Loucy (cell line): ENCODE measurements at regions not wholly inside any gene's neighbourhood (a gene's known extent, or its start where the extent isn't known, plus 50 kb on each side); places are given as distances from the start of the nearest gene placed in this dataset.

Experiments used
- H2AFZ ChIP-seq: fragments of 200-600 bp; sonication (generic); 2 replicates; pipeline ENCODE4 v1.6.0; 2016; ENCODE audit warnings: antibody characterized with exemption, mild to moderate bottlenecking, low read length, moderate library complexity
- H3F3A ChIP-seq: fragments of 200-600 bp; 2 replicates; pipeline ENCODE4 v1.6.0; 2016; ENCODE audit warnings: antibody characterized with exemption, low read depth, mild to moderate bottlenecking
- H3K27me3 ChIP-seq: fragments of 200-600 bp; sonication (generic); 2 replicates; pipeline ENCODE4 v1.6.1; 2014; ENCODE audit warnings: low read length, mild to moderate bottlenecking; ENCODE audit not compliant: insufficient read depth, poor library complexity, severe bottlenecking
- H3K36me3 ChIP-seq: fragments of 200-600 bp; sonication (generic); 2 replicates; pipeline ENCODE4 v1.6.1; 2016; ENCODE audit warnings: low read length; ENCODE audit not compliant: insufficient read depth
- H3K4me1 ChIP-seq: fragments of 200-600 bp; sonication (generic); 2 replicates; pipeline ENCODE4 v1.5.1; 2014; ENCODE audit warnings: low read length, mild to moderate bottlenecking; ENCODE audit not compliant: insufficient read depth, poor library complexity, severe bottlenecking
- H3K4me2 ChIP-seq: fragments of 200-600 bp; sonication (generic); 2 replicates; pipeline ENCODE4 v1.6.0; 2014; ENCODE audit warnings: antibody characterized with exemption, low read length, low read depth, mild to moderate bottlenecking; ENCODE audit not compliant: poor library complexity, severe bottlenecking
- H3K4me3 ChIP-seq: fragments of 200-600 bp; sonication (generic); 2 replicates; pipeline ENCODE4 v1.5.1; 2014; ENCODE audit warnings: low read length, mild to moderate bottlenecking, mixed read lengths; ENCODE audit not compliant: poor library complexity, severe bottlenecking
- H3K79me2 ChIP-seq: fragments of 200-600 bp; sonication (generic); 2 replicates; pipeline ENCODE4 v1.6.1; 2014; ENCODE audit warnings: low read length; ENCODE audit not compliant: insufficient read depth
- H3K9ac ChIP-seq: fragments of 200-600 bp; sonication (generic); 2 replicates; pipeline ENCODE4 v1.6.0; 2014; ENCODE audit warnings: mild to moderate bottlenecking, low read depth, low read length, moderate library complexity; ENCODE audit not compliant: poor library complexity, severe bottlenecking
- H3K9me2 ChIP-seq: fragments of 200-600 bp; sonication (generic); replicated peaks from 2 replicates; pipeline ENCODE4 v1.6.1; 2016; ENCODE audit warnings: low read depth, low read length, mixed read lengths
- H3K9me3 ChIP-seq: fragments of 200-600 bp; sonication (generic); 2 replicates; pipeline ENCODE4 v1.6.1; 2014; ENCODE audit warnings: mild to moderate bottlenecking, antibody characterized with exemption, low read length, low read depth; ENCODE audit not compliant: insufficient read depth
- H4K20me1 ChIP-seq: fragments of 200-600 bp; sonication (generic); 2 replicates; pipeline ENCODE4 v1.6.0; 2014; ENCODE audit warnings: antibody characterized with exemption, low read length, mild to moderate bottlenecking; ENCODE audit not compliant: insufficient read depth, poor library complexity, severe bottlenecking
- CTCF ChIP-seq: fragments of 200-600 bp; sonication (generic); conservative IDR thresholded peaks from 2 replicates; pipeline ENCODE4 v1.5.1; 2014; ENCODE audit warnings: mild to moderate bottlenecking, antibody characterized with exemption, low read length
- EZH2phosphoT487 ChIP-seq: fragments of 200-600 bp; IDR thresholded peaks from 2 replicates; pipeline ENCODE4 v1.6.1; 2018; ENCODE audit warnings: antibody characterized with exemption, mild to moderate bottlenecking, moderate library complexity, borderline replicate concordance

GRCh38 chr2:63665846-63666475 is 77.2 kb downstream of the MDH1 start:
- no peak overlapping the region for H3K4me2 ChIP-seq
- H3K4me3 ChIP-seq: no peak overlapping the region
- TF ChIP-seq EZH2phosphoT487: no peak
- no peak for TF ChIP-seq CTCF

GRCh38 chr2:63667132-63667700 is 78.5 kb downstream of the MDH1 start:
- H4K20me1 ChIP-seq: no peaks in the 10 kb centered on the region
- H3F3A ChIP-seq: no peaks in the 10 kb centered on the region
- H3K79me2 ChIP-seq: no peaks in the 10 kb centered on the region
- no peaks in the 10 kb centered on the region for H3K9me2 ChIP-seq
- no peak overlapping the region for H3K4me2 ChIP-seq
- H3K4me3 ChIP-seq: no peak overlapping the region
- H3K9me3 ChIP-seq: no peaks in the 10 kb centered on the region
- no peaks in the 10 kb centered on the region for H3K4me1 ChIP-seq
- H2AFZ ChIP-seq: no peak overlapping the region
- H3K36me3 ChIP-seq: no peaks in the 10 kb centered on the region
- no peaks in the 10 kb centered on the region for H3K27me3 ChIP-seq
- H3K9ac ChIP-seq: no peak overlapping the region
- TF ChIP-seq CTCF: no peak
- no peak for TF ChIP-seq EZH2phosphoT487

More at GRCh38 chr2:63665846-63666475, 77.2 kb downstream of the MDH1 start:
- H3F3A ChIP-seq: no peaks in the 10 kb centered on the region
- H3K79me2 ChIP-seq: no peaks in the 10 kb centered on the region
- H3K27me3 ChIP-seq: no peaks in the 10 kb centered on the region
- no peak overlapping the region for H2AFZ ChIP-seq
- peaks cover 4% of the 10 kb centered on the region for H3K4me1 ChIP-seq
- H3K9ac ChIP-seq: no peak overlapping the region
- no peaks in the 10 kb centered on the region for H3K36me3 ChIP-seq
- no peaks in the 10 kb centered on the region for H3K9me2 ChIP-seq
- no peaks in the 10 kb centered on the region for H4K20me1 ChIP-seq
- no peaks in the 10 kb centered on the region for H3K9me3 ChIP-seq

GRCh38 chr2:63668000-63668399 is 79.2 kb downstream of the MDH1 start:
- Histone ChIP-seq H3K4me3 (no peak overlapping the region), H3K27me3 (no peaks in the 10 kb centered on the region), H3K36me3 (no peaks in the 10 kb centered on the region), H3F3A (no peaks in the 10 kb centered on the region), H2AFZ (no peak overlapping the region), H3K9me3 (no peaks in the 10 kb centered on the region), H3K4me1 (no peaks in the 10 kb centered on the region), H4K20me1 (no peaks in the 10 kb centered on the region), H3K9me2 (no peaks in the 10 kb centered on the region), H3K4me2 (no peak overlapping the region), H3K9ac (no peak overlapping the region), H3K79me2 (no peaks in the 10 kb centered on the region)
- TF ChIP-seq EZH2phosphoT487 (no peak), CTCF (no peak)
